IMR-90 (cell line): ENCODE measurements at regions not wholly inside any gene's neighbourhood (a gene's known extent, or its start where the extent isn't known, plus 50 kb on each side); places are given as distances from the start of the nearest gene placed in this dataset.

Experiments used
- CTCF ChIP-seq: conservative IDR thresholded peaks from 2 replicates; pipeline ENCODE4 v1.5.1; 2012; ENCODE audit warnings: mild to moderate bottlenecking, low read depth, low read length, improper control_type of control experiment
- POLR2A ChIP-seq: IDR thresholded peaks from 2 replicates; pipeline ENCODE4 v1.6.1; 2012; ENCODE audit warnings: mild to moderate bottlenecking, low read depth, low read length

GRCh38 chr7:127530148-127530547 lies 55.2 kb downstream of the GCC1 start:
- no peak for TF ChIP-seq CTCF
- TF ChIP-seq POLR2A = no peak
